H1 (cell line): ENCODE measurements at regions not wholly inside any gene's neighbourhood (a gene's known extent, or its start where the extent isn't known, plus 50 kb on each side); places are given as distances from the start of the nearest gene placed in this dataset.

Experiments used
- CTCF ChIA-PET: fragments of 300-600 bp; sonication (Branson Sonifier 250); formaldehyde crosslinking; loops from one replicate; lab custom pipeline; 2021; ENCODE audit not compliant: partially characterized antibody; lab: Charles Lee
- POLR2A ChIA-PET: fragments of 300-600 bp; sonication (Branson Sonifier 250); formaldehyde crosslinking; loops from one replicate; lab custom pipeline; 2021; ENCODE audit warnings: inconsistent platforms; ENCODE audit not compliant: partially characterized antibody; lab: Charles Lee
- DNase-seq, 2 experiments: peaks; one replicate each; pipeline versions ENCODE4 v3.0.0 to v3.0.0-alpha.2; 2010 to 2022; ENCODE audit warnings: low spot score in 2 of 2, low read depth in 1 of 2, mixed read lengths in 1 of 2
- FAIRE-seq: peaks from 2 replicates; lab custom pipeline; 2011; peaks lifted over from hg19 to GRCh38; lab: Jason Lieb, UNC
- H2AFZ ChIP-seq: 2 replicates; pipeline ENCODE4 v1.8.1; 2012; ENCODE audit warnings: low read length, inconsistent platforms
- H2AK5ac ChIP-seq: 2 replicates; pipeline ENCODE4 v1.6.1; 2013; ENCODE audit warnings: low read depth, low read length
- H2BK120ac ChIP-seq: replicated peaks from 2 replicates; pipeline ENCODE3; 2013; ENCODE audit warnings: low read depth, low read length, inconsistent platforms
- H2BK12ac ChIP-seq: 2 replicates; pipeline ENCODE4 v1.6.1; 2013; ENCODE audit warnings: low read depth, low read length
- H2BK15ac ChIP-seq: 2 replicates; pipeline ENCODE4 v1.6.1; 2013; ENCODE audit warnings: low read length
- H2BK20ac ChIP-seq: 2 replicates; pipeline ENCODE4 v1.6.1; 2013; ENCODE audit warnings: low read length
- H2BK5ac ChIP-seq: 2 replicates; pipeline ENCODE4 v1.6.1; 2013; ENCODE audit warnings: low read depth, low read length
- H3K14ac ChIP-seq: 2 replicates; pipeline ENCODE4 v1.6.1; 2013; ENCODE audit warnings: inconsistent platforms; ENCODE audit not compliant: insufficient read length
- H3K18ac ChIP-seq: 2 replicates; pipeline ENCODE4 v1.6.1; 2013; ENCODE audit warnings: low read length; ENCODE audit errors: extremely low read depth
- H3K23ac ChIP-seq: 2 replicates; pipeline ENCODE4 v1.6.1; 2013; ENCODE audit warnings: inconsistent platforms; ENCODE audit not compliant: insufficient read length
- H3K23me2 ChIP-seq: 2 replicates; pipeline ENCODE4 v1.6.1; 2013; ENCODE audit warnings: low read depth, low read length
- H3K27ac ChIP-seq: 2 replicates; pipeline ENCODE4 v1.6.1; 2011; ENCODE audit warnings: low read depth, low read length, inconsistent platforms
- H3K27me3 ChIP-seq, 4 experiments: replicated peaks in 1 of 4; 1 replicate in 1 of 4; 2 replicates in 3 of 4; pipeline versions ENCODE4 v1.6.1 to v1.8.1; 2011 to 2013; ENCODE audit warnings: low read length in 3 of 4, mild to moderate bottlenecking in 3 of 4, inconsistent platforms in 2 of 4, mixed read lengths in 2 of 4, moderate library complexity in 1 of 4; ENCODE audit not compliant: control insufficient read depth in 3 of 4, insufficient read depth in 3 of 4; ENCODE audit errors: extremely low read depth in 1 of 4
- H3K36me3 ChIP-seq, 4 experiments: 2 replicates each; pipeline versions ENCODE4 v1.6.1 to v1.8.1; 2011 to 2013; ENCODE audit warnings: mild to moderate bottlenecking in 4 of 4, low read length in 3 of 4, moderate library complexity in 2 of 4, control low read depth in 1 of 4, inconsistent platforms in 1 of 4; ENCODE audit not compliant: insufficient read depth in 4 of 4, control insufficient read depth in 2 of 4
- H3K4ac ChIP-seq: replicated peaks from 2 replicates; pipeline ENCODE3; 2013; ENCODE audit warnings: low read length, low read depth, mixed read lengths, inconsistent platforms; ENCODE audit not compliant: insufficient read length
- H3K4me1 ChIP-seq, 4 experiments: replicated peaks in 1 of 4; 1 replicate in 1 of 4; 2 replicates in 3 of 4; pipeline versions ENCODE4 v1.6.1 to v1.8.1; 2011 to 2013; ENCODE audit warnings: low read length in 3 of 4, inconsistent platforms in 2 of 4, mixed read lengths in 1 of 4; ENCODE audit not compliant: insufficient read depth in 4 of 4, control insufficient read depth in 3 of 4
- H3K4me2 ChIP-seq, 2 experiments: 2 replicates each; pipeline versions ENCODE4 v1.6.1 to v1.8.1; 2011 to 2013; ENCODE audit warnings: low read depth in 2 of 2, low read length in 2 of 2, control low read depth in 1 of 2, inconsistent platforms in 1 of 2, mild to moderate bottlenecking in 1 of 2; ENCODE audit not compliant: insufficient read depth in 1 of 2
- H3K4me3 ChIP-seq, 4 experiments: fragments of 200-600, 300-600 bp in 1 of 4; sonication (generic), shearing (Covaris generic), sonication (Bioruptor Twin) in 1 of 4; 2 replicates each; pipeline versions ENCODE4 v1.5.1 to v1.8.1; 2011 to 2016; ENCODE audit warnings: low read length in 4 of 4, low read depth in 3 of 4, control low read depth in 2 of 4, inconsistent platforms in 2 of 4, mild to moderate bottlenecking in 2 of 4, mixed read lengths in 1 of 4, moderate library complexity in 1 of 4; ENCODE audit not compliant: insufficient read depth in 2 of 4; ENCODE audit errors: extremely low read depth in 1 of 4
- H3K56ac ChIP-seq: replicated peaks from 2 replicates; pipeline ENCODE3; 2013; ENCODE audit warnings: low read depth, mild to moderate bottlenecking, mixed read lengths, low read length, inconsistent platforms; ENCODE audit not compliant: insufficient read length
- H3K79me1 ChIP-seq: 2 replicates; pipeline ENCODE4 v1.6.1; 2013; ENCODE audit warnings: low read depth, low read length, control low read depth
- H3K79me2 ChIP-seq, 2 experiments: 2 replicates each; pipeline versions ENCODE4 v1.6.1 to v1.8.1; 2012 to 2013; ENCODE audit warnings: low read length in 2 of 2, mild to moderate bottlenecking in 2 of 2, inconsistent platforms in 1 of 2; ENCODE audit not compliant: insufficient read depth in 2 of 2, control insufficient read depth in 1 of 2
- H3K9ac ChIP-seq, 4 experiments: replicated peaks in 1 of 4; 1 replicate in 1 of 4; 2 replicates in 3 of 4; pipeline versions ENCODE4 v1.6.1 to v1.8.1; 2011 to 2013; ENCODE audit warnings: low read depth in 3 of 4, low read length in 3 of 4, control low read depth in 2 of 4, mild to moderate bottlenecking in 2 of 4, moderate library complexity in 2 of 4, inconsistent platforms in 1 of 4; ENCODE audit errors: extremely low read depth in 1 of 4
- H3K9me3 ChIP-seq, 2 experiments: 2 replicates each; pipeline versions ENCODE4 v1.6.1 to v1.8.1; 2012 to 2013; ENCODE audit warnings: mild to moderate bottlenecking in 2 of 2, moderate library complexity in 2 of 2, control low read depth in 1 of 2, inconsistent platforms in 1 of 2, low read depth in 1 of 2, low read length in 1 of 2, mixed read lengths in 1 of 2; ENCODE audit not compliant: insufficient read depth in 2 of 2
- H4K20me1 ChIP-seq, 2 experiments: replicated peaks in 1 of 2; 2 replicates each; pipeline versions ENCODE3 to v1.8.1; 2011 to 2013; ENCODE audit warnings: inconsistent platforms in 2 of 2, low read length in 2 of 2, mild to moderate bottlenecking in 1 of 2; ENCODE audit not compliant: insufficient read depth in 2 of 2, control insufficient read depth in 1 of 2
- H4K5ac ChIP-seq: 2 replicates; pipeline ENCODE4 v1.6.1; 2013; ENCODE audit warnings: low read length, low read depth, mixed read lengths, inconsistent platforms; ENCODE audit not compliant: insufficient read length
- H4K8ac ChIP-seq: 2 replicates; pipeline ENCODE4 v1.8.0; 2013; ENCODE audit warnings: mild to moderate bottlenecking, moderate library complexity, low read length, inconsistent platforms; ENCODE audit not compliant: insufficient read depth; ENCODE audit errors: extremely low read depth
- H4K91ac ChIP-seq: replicated peaks from 2 replicates; pipeline ENCODE3; 2013; ENCODE audit warnings: low read length, mixed read lengths, inconsistent platforms; ENCODE audit not compliant: insufficient read length
- POU5F1 ChIP-seq: IDR thresholded peaks from 2 replicates; pipeline ENCODE4 v1.6.1; 2011; ENCODE audit warnings: low read depth, mild to moderate bottlenecking, low read length, moderate library complexity
- WGBS, 2 experiments: shearing (Covaris generic) in 1 of 2; methylation state at CpG; one replicate each; pipeline versions ENCODE4 v1.1.6 to v1.1.7; 2013 to 2015; ENCODE audit warnings: low lambda C conversion rate in 2 of 2, mixed read lengths in 2 of 2, inconsistent platforms in 1 of 2, low coverage in 1 of 2, missing lambda C conversion rate in 1 of 2; ENCODE audit not compliant: insufficient replicate concordance in 2 of 2, insufficient coverage in 1 of 2, insufficient read length in 1 of 2; ENCODE audit errors: extremely low coverage in 1 of 2, missing lambda C conversion rate in 1 of 2; 5-methylcytosine and 5-hydroxymethylcytosine counted together

GRCh38 chr14:86665975-86666374 is 1136.0 kb downstream of the FLRT2 start:
- DNase-seq (no peak), FAIRE-seq (no peak)
- Histone ChIP-seq H4K91ac (no peak overlapping the region), H3K79me1 (no peaks in the 10 kb centered on the region), H3K23me2 (no peaks in the 10 kb centered on the region; the same call in 1 of the 2 replicates), H3K9me3 (no peaks in the 10 kb centered on the region), H3K9ac (no peak overlapping the region), H2BK15ac (no peak overlapping the region), H3K4ac (no peak overlapping the region), H3K14ac (no peak overlapping the region), H2BK12ac (no peak overlapping the region), H3K27ac (no peak overlapping the region), H3K23ac (no peak overlapping the region), H4K8ac (no peak overlapping the region), H3K4me3 (no peak overlapping the region), H2BK120ac (no peak overlapping the region), H2AFZ (no peak overlapping the region), H3K4me1 (no peaks in the 10 kb centered on the region), H3K56ac (no peak overlapping the region), H3K27me3 (no peaks in the 10 kb centered on the region), H2AK5ac (no peak overlapping the region), H4K20me1 (no peaks in the 10 kb centered on the region), H3K36me3 (no peaks in the 10 kb centered on the region), H4K5ac (no peak overlapping the region), H3K79me2 (no peaks in the 10 kb centered on the region), H3K4me2 (no peak overlapping the region), H2BK20ac (no peak overlapping the region), H2BK5ac (no peak overlapping the region), H3K18ac (no peak overlapping the region)
- 96% methylated on average over 1 of the region's 1 CpG; no CpG with 5 or more reads in 1 of the 2 experiments for WGBS, 2 experiments
- CTCF ChIA-PET, result interaction anchor here (0.7 to 1.5 kb wide), 2 partner anchors 8 to 12 kb away, joined by 3 to 6 read pairs; no protein-coding TSS in a partner anchor
- no peak for TF ChIP-seq POU5F1
- POLR2A ChIA-PET, result no interaction called here
